Glutamatergic neuron (in vitro differentiated cells): ENCODE measurements at regions not wholly inside any gene's neighbourhood (a gene's known extent, or its start where the extent isn't known, plus 50 kb on each side); places are given as distances from the start of the nearest gene placed in this dataset.

Experiments used
- DNase-seq: peaks from one replicate; pipeline ENCODE4 v3.0.0; 2022
- H3K27ac Mint-ChIP-seq: one replicate; pipeline ENCODE4 v1.8.0; 2020; ENCODE audit warnings: mild to moderate bottlenecking, mixed read lengths, inconsistent platforms; ENCODE audit not compliant: unreplicated experiment
- H3K27me3 Mint-ChIP-seq: one replicate; pipeline ENCODE4 v1.8.0; 2020; ENCODE audit warnings: mild to moderate bottlenecking, moderate library complexity, mixed read lengths, inconsistent platforms; ENCODE audit not compliant: unreplicated experiment
- H3K36me3 Mint-ChIP-seq: one replicate; pipeline ENCODE4 v1.8.0; 2020; ENCODE audit warnings: mild to moderate bottlenecking, mixed read lengths, inconsistent platforms; ENCODE audit not compliant: unreplicated experiment
- H3K4me1 Mint-ChIP-seq: one replicate; pipeline ENCODE4 v1.8.0; 2020; ENCODE audit warnings: mild to moderate bottlenecking, low read depth, mixed read lengths, inconsistent platforms; ENCODE audit not compliant: unreplicated experiment
- H3K4me3 Mint-ChIP-seq: one replicate; pipeline ENCODE4 v1.8.0; 2020; ENCODE audit warnings: mild to moderate bottlenecking, mixed read lengths, inconsistent platforms; ENCODE audit not compliant: unreplicated experiment
- H3K9me3 Mint-ChIP-seq: one replicate; pipeline ENCODE4 v1.8.0; 2020; ENCODE audit warnings: mild to moderate bottlenecking, moderate library complexity, mixed read lengths, inconsistent platforms; ENCODE audit not compliant: unreplicated experiment
- TF ChIP-seq, protein P1 (sequence below): fragments of 200-600 bp; sonication (generic); IDR thresholded peaks from one replicate; pipeline ENCODE4 v1.5.0; 2021; ENCODE audit not compliant: partially characterized antibody, unreplicated experiment

- Mint-ChIP-seq H3K27me3 (peaks cover 25% of the 10 kb centered on the region), H3K27ac (peak overlapping the region; percentile 64)
- TF ChIP-seq, protein P1, sequence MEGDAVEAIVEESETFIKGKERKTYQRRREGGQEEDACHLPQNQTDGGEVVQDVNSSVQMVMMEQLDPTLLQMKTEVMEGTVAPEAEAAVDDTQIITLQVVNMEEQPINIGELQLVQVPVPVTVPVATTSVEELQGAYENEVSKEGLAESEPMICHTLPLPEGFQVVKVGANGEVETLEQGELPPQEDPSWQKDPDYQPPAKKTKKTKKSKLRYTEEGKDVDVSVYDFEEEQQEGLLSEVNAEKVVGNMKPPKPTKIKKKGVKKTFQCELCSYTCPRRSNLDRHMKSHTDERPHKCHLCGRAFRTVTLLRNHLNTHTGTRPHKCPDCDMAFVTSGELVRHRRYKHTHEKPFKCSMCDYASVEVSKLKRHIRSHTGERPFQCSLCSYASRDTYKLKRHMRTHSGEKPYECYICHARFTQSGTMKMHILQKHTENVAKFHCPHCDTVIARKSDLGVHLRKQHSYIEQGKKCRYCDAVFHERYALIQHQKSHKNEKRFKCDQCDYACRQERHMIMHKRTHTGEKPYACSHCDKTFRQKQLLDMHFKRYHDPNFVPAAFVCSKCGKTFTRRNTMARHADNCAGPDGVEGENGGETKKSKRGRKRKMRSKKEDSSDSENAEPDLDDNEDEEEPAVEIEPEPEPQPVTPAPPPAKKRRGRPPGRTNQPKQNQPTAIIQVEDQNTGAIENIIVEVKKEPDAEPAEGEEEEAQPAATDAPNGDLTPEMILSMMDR, result no peak
These were observed 120.2 kb downstream of the RFLNA start for GRCh38 chr12:124415064-124415463.

DNA sequence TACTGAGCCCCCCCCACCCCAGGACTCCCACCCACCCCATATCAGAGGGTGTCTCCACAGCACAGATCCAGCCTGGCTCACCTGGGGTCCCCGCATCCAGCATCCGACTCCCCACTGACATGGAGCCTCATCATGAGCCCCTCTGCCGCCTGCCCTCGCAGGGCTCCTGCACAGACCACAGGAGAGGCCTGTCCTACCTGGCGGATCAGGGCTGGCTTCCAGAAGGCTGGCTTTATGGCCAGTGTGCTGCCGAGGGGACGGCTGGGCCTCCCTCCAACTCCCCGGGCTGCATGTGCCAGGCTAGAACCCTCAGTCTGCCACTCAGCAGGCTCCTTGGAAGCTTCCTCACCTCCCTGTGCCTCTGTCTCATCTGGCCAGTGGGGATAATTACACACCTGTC is 119.0 kb downstream of the RFLNA start:
- Mint-ChIP-seq H3K9me3 (peaks cover 32% of the 10 kb centered on the region), H3K36me3 (peaks cover 9% of the 10 kb centered on the region), H3K4me3 (no peak overlapping the region), H3K4me1 (peaks cover 40% of the 10 kb centered on the region), H3K27me3 (peaks cover 31% of the 10 kb centered on the region), H3K27ac (peak overlapping the region; percentile 79)
- DNase-seq, result no peak
- TF ChIP-seq, protein P1, result no peak

More at GRCh38 chr12:124415064-124415463, 120.2 kb downstream of the RFLNA start:
- H3K36me3 Mint-ChIP-seq, result peaks cover 14% of the 10 kb centered on the region
- no peak for DNase-seq
- H3K4me1 Mint-ChIP-seq, result peaks cover 41% of the 10 kb centered on the region
- H3K9me3 Mint-ChIP-seq, result peaks cover 33% of the 10 kb centered on the region
- H3K4me3 Mint-ChIP-seq, result no peak overlapping the region

DNA sequence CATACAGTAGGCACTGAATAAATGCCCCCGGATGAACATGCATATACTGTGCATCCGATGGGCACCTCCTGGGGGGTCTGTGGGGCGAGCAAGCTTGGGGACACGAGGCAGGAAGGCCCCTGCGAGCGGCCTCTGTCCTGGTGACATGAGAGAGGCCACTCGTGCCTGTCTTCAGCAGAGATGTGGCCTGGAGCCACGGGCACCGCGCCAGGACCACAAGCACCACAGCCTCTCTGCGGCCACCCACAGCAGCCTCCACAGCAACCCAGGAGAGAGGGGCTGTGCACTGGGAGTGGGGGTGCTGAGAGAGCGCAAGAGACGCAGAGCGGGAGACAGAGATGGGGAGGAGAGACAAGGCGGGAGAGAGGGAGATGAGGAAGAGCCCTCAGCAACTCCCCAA is 118.5 kb downstream of the RFLNA start:
- H3K4me3 Mint-ChIP-seq, result no peak overlapping the region
- peaks cover 38% of the 10 kb centered on the region for H3K4me1 Mint-ChIP-seq
- H3K27ac Mint-ChIP-seq, result peak overlapping the region; percentile 79
- H3K27me3 Mint-ChIP-seq, result peaks cover 31% of the 10 kb centered on the region
- TF ChIP-seq, protein P1, result no peak
- H3K9me3 Mint-ChIP-seq, result peaks cover 30% of the 10 kb centered on the region
- peaks cover 6% of the 10 kb centered on the region for H3K36me3 Mint-ChIP-seq
- no peak for DNase-seq

GRCh38 chr12:124412646-124413015 is 117.7 kb downstream of the RFLNA start:
- TF ChIP-seq, protein P1, result no peak
- DNase-seq, result no peak

GRCh38 chr12:124411953-124412645 is 117.2 kb downstream of the RFLNA start:
- Mint-ChIP-seq H3K4me3 (no peak overlapping the region), H3K27ac (no peak overlapping the region), H3K27me3 (peaks cover 29% of the 10 kb centered on the region), H3K9me3 (peaks cover 24% of the 10 kb centered on the region), H3K36me3 (peaks cover under 1% of the 10 kb centered on the region), H3K4me1 (peaks cover 38% of the 10 kb centered on the region)
- DNase-seq, result no peak
- TF ChIP-seq, protein P1, result no peak

More at GRCh38 chr12:124412646-124413015, 117.7 kb downstream of the RFLNA start:
- H3K27ac Mint-ChIP-seq, result peak overlapping the region; percentile 33
- H3K4me3 Mint-ChIP-seq, result no peak overlapping the region
- H3K9me3 Mint-ChIP-seq, result peaks cover 29% of the 10 kb centered on the region
- H3K4me1 Mint-ChIP-seq, result peaks cover 38% of the 10 kb centered on the region
- H3K27me3 Mint-ChIP-seq, result peaks cover 30% of the 10 kb centered on the region
- H3K36me3 Mint-ChIP-seq, result peaks cover 6% of the 10 kb centered on the region
